ENCODE measurements at regions not wholly inside any gene's neighbourhood (a gene's known extent, or its start where the extent isn't known, plus 50 kb on each side); places are given as distances from the start of the nearest gene placed in this dataset.
"Not testable (repeated sequence)": the region's sequence is repeated elsewhere in the genome, so short reads cannot be mapped to it uniquely, and the experiment has no call there.

DNA sequence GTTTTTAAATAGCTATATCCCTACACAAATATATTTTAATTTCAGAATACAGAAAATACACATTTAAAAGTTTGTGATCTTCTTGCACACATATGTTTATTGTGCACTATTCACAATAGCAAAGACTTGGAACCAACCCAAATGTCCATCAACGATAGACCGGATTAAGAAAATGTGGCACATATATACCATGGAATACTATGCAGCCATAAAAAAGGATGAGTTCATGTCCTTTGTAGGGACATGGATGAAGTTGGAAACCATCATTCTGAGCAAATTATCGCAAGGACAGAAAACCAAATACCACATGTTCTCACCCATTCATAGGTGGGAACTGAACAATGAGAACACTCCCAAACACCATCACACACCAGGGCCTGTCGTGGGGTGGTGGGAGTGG lies 266.9 kb upstream of the GK2 start:
- not testable (repeated sequence) for H3K4me3 ChIP-seq (ENCODE audit: low read length); DNase-seq (ENCODE audit: low read depth, low spot score)

- no peak overlapping the region for H3K4me3 ChIP-seq (ENCODE audit: low read length)
- DNase-seq (ENCODE audit: low read depth, low spot score): no peak
Observed at GRCh38 chr4:79673898-79674297, 265.9 kb upstream of the GK2 start.

DNA sequence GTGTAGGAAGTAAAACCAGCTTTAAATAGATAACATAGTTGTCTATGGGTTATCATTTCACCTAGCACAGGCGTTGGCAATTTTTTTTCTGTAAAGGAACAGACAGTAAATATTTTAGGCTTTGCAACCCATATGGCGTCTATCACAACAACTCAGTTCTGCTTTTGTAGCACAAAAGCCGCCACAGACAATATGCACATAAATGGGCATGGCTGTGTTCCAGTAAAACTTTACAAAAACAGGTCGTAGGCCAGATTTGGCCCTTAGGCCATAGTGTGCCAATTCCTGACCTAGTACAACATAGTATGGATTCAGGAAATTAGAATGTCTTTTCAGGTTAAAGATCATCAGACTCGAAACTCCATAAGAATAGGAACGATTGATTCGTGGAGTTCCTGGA lies 265.3 kb upstream of the GK2 start:
- no peak for DNase-seq (ENCODE audit: low read depth, low spot score)
- H3K4me3 ChIP-seq (ENCODE audit: low read length): no peak overlapping the region

DNA sequence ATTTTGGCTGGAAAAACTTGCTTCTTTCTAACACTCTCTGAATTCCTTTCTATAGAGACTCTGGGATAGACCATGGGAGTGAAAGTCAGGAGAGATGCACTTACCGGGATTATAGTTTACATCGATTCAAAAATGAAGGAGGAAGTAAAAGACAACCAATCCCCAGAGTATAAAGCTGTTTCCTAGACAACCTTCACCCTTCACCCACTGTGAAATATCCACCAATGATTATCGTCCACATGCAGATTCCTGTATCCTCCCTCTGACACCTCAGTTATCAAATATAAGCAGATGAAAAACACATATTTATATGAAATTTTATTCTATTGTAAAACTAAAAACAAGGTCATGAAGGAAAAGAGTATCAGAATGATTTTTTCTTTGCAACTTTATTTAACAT lies 258.8 kb upstream of the GK2 start:
- no peak overlapping the region for H3K4me3 ChIP-seq (ENCODE audit: low read length)
- no peak for DNase-seq (ENCODE audit: low read depth, low spot score)

DNA sequence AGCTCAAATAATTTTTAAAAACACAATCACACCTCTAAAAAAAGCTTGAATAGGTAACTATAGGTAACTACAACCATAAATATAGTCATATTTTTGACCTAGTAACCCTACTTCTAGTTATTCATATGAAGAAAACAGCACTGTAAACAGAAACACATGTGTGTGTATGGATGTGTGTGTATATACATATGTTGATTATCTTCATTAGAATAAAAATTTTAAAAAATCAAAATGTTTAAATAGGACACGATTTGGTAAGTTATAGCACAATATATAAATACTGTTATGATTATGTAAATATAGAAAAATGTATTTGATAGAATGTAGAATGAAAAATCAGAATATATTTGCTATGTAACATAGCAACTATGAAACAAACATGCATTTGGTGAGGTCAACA lies 258.1 kb upstream of the GK2 start:
- no peak overlapping the region for H3K4me3 ChIP-seq (ENCODE audit: low read length)
- DNase-seq (ENCODE audit: low read depth, low spot score): no peak

DNA sequence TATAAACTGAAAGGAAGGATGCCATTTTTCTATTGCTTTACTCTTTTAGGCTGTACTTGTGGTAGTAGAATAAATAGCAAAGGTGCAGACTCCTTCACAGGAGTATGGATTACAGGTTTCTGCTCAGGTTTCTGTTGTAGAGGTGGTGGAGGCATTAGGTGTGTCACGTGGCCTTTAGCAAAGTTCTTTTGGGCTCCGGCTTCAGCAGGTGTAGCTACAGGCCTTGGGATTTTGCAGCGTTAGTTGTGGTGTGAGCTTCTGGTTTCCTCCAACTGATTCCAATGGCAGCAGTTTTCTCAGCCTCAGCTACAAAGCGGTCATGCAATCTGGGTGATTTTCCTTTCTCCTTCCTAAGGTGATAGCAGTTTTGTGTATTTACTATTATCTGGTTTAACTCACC lies 255.8 kb upstream of the GK2 start:
- H3K4me3 ChIP-seq (ENCODE audit: low read length): no peak overlapping the region
- DNase-seq (ENCODE audit: low read depth, low spot score): peak; percentile 61

- no peak overlapping the region for H3K4me3 ChIP-seq (ENCODE audit: low read length)
- no peak for DNase-seq (ENCODE audit: low read depth, low spot score)
Observed at GRCh38 chr4:79663141-79663540, 255.1 kb upstream of the GK2 start.

GRCh38 chr4:79662651-79663050 lies 254.6 kb upstream of the GK2 start:
- H3K4me3 ChIP-seq (ENCODE audit: low read length): no peak overlapping the region
- DNase-seq (ENCODE audit: low read depth, low spot score): no peak

DNA sequence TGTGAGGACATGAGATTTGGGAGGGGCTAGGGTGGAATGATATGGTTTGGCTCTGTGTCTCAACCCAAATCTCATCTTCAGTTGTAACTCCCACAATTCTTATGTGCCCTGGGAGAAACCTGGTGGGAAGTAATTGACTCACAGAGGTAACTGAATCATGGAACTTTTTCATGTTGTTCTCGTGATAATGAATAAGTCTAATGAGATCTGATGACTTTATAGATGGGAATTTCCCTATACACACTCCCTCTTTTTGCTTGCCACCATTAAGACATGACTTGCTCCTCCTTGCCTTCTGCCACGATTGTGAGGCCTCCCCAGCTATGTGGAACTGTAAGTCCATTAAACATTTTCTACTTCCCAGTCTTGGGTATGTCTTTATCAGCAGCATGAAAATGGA lies 253.2 kb upstream of the GK2 start:
- no peak overlapping the region for H3K4me3 ChIP-seq (ENCODE audit: low read length)
- no peak for DNase-seq (ENCODE audit: low read depth, low spot score)

- not testable (repeated sequence) for DNase-seq (ENCODE audit: low read depth, low spot score); H3K4me3 ChIP-seq (ENCODE audit: low read length)
Observed at GRCh38 chr4:79659308-79659870, 251.4 kb upstream of the GK2 start.

DNA sequence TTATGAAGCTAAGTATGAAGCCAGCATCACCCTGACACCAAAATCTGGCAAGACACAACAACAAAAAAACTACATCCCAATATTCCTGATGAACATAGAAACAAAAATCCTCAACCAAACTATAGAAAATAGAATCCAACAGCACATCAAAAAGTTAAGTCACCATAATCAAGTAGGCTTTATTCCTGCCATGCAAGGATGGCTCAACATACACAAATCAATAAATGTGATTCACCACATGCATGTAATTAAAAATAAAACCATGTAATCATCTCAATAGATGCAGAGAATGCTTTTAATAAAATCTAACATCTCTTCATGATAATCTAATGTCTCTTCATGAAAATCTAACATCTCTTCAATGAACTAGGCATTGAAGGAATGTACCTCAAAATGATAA lies 249.4 kb upstream of the GK2 start:
- DNase-seq (ENCODE audit: low read depth, low spot score): no peak
- no peak overlapping the region for H3K4me3 ChIP-seq (ENCODE audit: low read length)

GRCh38 chr4:79653871-79654270 lies 245.8 kb upstream of the GK2 start:
- no peak for DNase-seq (ENCODE audit: low read depth, low spot score)
- H3K4me3 ChIP-seq (ENCODE audit: low read length): no peak overlapping the region

DNA sequence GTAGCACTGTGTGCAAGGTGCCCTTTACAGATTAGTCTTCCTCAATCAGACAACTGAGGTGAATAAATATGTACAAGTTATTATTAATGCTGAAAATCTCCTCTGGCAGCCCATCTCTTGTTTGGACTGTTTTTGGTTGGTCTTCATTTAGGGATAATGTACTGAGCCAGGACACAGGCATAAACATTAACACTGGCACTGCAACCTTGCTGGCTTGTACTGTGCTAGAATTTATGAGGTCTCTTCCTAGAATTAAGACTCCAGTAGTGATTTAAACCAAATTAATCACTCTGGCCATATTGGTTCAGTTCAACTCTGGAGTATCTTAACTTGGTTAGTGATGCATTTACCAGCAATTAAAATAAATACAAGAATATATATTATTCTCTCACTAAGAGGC lies 244.7 kb upstream of the GK2 start:
- H3K4me3 ChIP-seq (ENCODE audit: low read length): no peak overlapping the region
- DNase-seq (ENCODE audit: low read depth, low spot score): no peak

DNA sequence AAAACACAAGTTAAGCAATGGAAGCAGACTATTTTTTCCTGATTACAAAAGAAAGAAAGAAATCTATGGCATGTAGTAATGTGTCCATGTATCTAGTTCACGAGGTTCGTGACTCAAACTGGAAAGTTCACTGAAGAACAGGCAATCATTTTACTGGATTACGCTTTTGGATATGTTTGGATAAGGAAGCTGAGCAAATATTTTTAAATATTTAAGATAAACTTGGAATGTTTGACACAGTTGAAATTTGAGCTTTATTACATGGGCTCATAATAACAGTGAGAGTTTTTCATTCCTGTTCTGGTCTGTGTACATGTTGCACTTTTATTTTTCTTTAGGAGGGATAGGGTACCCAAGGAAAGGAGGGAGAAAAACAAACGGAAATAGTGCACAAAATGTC lies 244.2 kb upstream of the GK2 start:
- no peak overlapping the region for H3K4me3 ChIP-seq (ENCODE audit: low read length)
- DNase-seq (ENCODE audit: low read depth, low spot score): no peak

DNA sequence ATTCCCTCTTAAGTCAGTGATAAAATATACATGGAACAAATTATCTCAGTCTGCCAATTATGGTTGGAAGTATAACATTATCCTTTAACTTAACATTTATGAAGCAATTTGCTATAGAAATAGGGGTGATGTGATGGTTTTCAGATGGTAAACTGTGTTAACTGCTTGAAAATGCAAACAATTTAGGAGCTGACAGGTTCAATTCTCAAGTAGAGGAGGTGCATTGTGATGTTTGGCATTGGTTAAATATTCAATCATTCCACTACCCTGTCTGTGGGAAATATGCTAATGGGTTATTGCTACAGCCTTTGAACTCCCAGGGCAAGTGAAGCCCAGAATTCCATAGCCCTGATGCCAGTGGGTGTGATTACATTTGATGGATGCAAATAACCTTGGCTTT lies 243.4 kb upstream of the GK2 start:
- H3K4me3 ChIP-seq (ENCODE audit: low read length): no peak overlapping the region
- DNase-seq (ENCODE audit: low read depth, low spot score): no peak

DNA sequence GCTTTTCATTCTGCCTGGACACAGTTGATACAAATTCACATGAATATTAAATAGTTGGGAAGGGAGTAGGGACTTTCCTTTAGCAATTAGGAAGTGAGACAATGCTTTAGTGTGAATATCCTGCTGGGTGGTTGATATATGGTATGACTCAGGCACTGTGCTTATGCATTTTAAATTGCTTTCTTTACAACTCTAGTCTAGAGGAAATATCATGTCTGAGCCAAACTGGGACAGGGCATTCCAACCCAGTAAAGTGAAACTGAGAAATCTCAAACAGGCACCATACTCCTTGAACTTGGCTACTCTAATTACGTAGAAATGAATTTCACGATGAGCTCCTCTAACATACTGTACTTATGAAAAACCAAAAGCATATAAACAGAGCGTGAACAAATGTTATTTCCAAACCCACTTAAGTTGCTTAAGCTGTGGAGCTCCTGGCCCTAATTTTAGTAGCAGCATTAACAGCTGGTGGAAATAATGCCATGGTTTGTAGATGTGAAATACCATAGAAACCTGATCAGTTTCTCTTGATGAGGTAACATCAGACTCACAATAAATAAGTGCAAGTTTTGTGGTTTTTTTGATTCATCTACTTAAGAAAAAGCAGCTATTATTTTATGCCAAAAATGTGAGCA lies 242.9 kb upstream of the GK2 start:
- no peak for DNase-seq (ENCODE audit: low read depth, low spot score)
- no peak overlapping the region for H3K4me3 ChIP-seq (ENCODE audit: low read length)

DNA sequence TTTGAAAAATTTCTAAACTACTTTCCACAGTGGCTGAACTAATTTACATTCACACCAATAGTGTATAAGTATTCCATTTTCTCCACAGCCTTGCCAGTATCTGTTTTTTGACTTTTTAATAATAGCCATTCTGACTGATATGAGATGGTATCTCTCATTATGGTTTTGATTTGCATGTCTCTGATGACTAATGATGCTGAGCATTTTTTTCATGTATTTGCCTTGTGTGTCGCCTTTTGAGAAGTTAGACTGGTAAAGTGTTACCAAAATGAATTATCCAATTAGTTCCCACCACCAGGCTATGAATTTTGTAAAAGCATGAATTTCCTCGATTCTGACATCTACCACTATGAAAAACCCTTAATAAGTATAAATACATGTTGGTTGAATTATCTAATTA lies 242.2 kb upstream of the GK2 start:
- H3K4me3 ChIP-seq (ENCODE audit: low read length): no peak overlapping the region
- no peak for DNase-seq (ENCODE audit: low read depth, low spot score)

- no peak overlapping the region for H3K4me3 ChIP-seq (ENCODE audit: low read length)
- no peak for DNase-seq (ENCODE audit: low read depth, low spot score)
Observed at GRCh38 chr4:79645942-79646341, 237.9 kb upstream of the GK2 start.

GRCh38 chr4:79638735-79639134 lies 230.7 kb upstream of the GK2 start:
- no peak overlapping the region for H3K4me3 ChIP-seq (ENCODE audit: low read length)
- peak; percentile 22 for DNase-seq (ENCODE audit: low read depth, low spot score)

DNA sequence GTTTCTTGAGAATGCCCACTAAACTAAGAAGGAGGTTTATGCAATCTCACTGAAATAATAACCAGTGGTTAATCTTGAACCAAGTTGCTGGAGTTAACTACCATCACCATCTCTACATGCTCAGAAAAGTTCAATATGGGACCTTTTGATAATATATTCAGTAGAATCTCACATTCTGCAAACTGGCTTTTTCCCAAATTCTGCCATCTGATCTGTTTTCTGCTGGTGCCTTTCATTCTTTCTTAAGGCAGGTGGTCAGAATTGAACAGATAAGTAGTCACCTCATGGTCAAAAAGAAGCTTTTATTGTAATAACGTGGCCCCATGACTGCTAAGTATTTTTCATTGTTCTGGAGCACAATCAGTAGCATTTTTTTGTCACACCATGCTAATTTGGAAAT lies 229.0 kb upstream of the GK2 start:
- DNase-seq (ENCODE audit: low read depth, low spot score): no peak

GRCh38 chr4:79634111-79634510 lies 226.1 kb upstream of the GK2 start:
- DNase-seq (ENCODE audit: low read depth, low spot score): no peak
- no peak overlapping the region for H3K4me3 ChIP-seq (ENCODE audit: low read length)

More for the DNA sequence above, 229.0 kb upstream of the GK2 start:
- no peak overlapping the region for H3K4me3 ChIP-seq (ENCODE audit: low read length)

All from Jurkat, Clone E6-1 (cell line).